ENCODE measurements at regions not wholly inside any gene's neighbourhood (a gene's known extent, or its start where the extent isn't known, plus 50 kb on each side); places are given as distances from the start of the nearest gene placed in this dataset.
"Not testable (repeated sequence)": the region's sequence is repeated elsewhere in the genome, so short reads cannot be mapped to it uniquely, and the experiment has no call there.

DNA sequence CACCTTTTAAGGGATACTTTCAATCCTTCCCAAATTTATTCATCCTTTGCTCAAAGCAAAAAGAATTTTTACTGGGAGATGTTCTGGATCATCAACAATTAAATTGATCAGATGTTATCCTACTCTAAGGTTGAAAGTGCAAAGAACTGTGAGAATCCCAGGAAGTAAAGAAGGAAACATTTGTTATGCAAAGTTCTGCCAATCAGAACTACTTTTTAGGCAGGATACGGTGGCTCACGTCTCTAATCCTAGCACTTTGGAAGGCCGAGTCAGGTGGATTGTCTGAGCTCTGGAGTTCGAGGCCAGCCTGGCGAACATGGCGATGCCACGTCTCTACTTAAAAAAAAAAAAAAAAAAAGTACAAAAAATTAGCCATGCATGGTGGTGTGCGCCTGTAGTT is 882.3 kb downstream of the DIAPH3 start (continued):
- TF ChIP-seq, protein P1, sequence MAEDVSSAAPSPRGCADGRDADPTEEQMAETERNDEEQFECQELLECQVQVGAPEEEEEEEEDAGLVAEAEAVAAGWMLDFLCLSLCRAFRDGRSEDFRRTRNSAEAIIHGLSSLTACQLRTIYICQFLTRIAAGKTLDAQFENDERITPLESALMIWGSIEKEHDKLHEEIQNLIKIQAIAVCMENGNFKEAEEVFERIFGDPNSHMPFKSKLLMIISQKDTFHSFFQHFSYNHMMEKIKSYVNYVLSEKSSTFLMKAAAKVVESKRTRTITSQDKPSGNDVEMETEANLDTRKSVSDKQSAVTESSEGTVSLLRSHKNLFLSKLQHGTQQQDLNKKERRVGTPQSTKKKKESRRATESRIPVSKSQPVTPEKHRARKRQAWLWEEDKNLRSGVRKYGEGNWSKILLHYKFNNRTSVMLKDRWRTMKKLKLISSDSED (CRISPR knock-in tag; IDR thresholded peaks at IDR 0.05) = no peak

DNA sequence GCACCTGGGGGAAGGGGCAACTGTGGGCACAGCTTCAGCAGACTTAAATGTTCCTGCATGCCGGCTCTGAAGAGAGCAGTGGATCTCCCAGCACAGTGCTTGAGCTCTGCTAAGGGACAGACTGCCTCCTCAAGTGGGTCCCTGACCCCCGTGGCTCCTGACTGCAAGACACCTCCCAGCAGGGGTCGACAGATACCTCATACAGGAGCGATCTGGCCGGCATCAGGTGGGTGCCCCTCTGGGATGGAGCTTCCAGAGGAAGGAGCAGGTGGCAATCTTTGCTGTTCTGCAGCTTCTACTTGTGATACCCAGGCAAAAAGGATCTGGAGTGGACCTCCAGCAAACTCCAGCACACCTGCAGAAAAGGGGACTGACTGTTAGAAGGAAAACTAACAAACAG is 871.5 kb downstream of the DIAPH3 start:
- H3K9ac ChIP-seq (ENCODE audit: insufficient read depth, low read depth, low read length); FAIRE-seq; intact Hi-C loops (cut with micrococcal nuclease; ENCODE audit: unreplicated experiment); H3K36me3 ChIP-seq (replicated peaks in 1 of 2; ENCODE audit: control insufficient read depth in 1 of 2, insufficient read depth in 2 of 2, low read length in 2 of 2); DNase-seq (ENCODE audit: low spot score); H3K27me3 ChIP-seq (ENCODE audit: control insufficient read depth in 1 of 2, insufficient read depth in 2 of 2, low read length in 2 of 2); H4K20me1 ChIP-seq (ENCODE audit: insufficient read depth, low read length); H3K79me2 ChIP-seq (ENCODE audit: insufficient read depth, low read length); H3K4me3 ChIP-seq (replicated peaks in 1 of 3; ENCODE audit: insufficient read depth in 1 of 3, low read depth in 2 of 3, low read length in 3 of 3); H3K4me1 ChIP-seq (ENCODE audit: insufficient read depth, low read length); H2AFZ ChIP-seq (ENCODE audit: low read length); BruUV-seq (replicated peaks); CTCF ChIA-PET (ENCODE audit: low intra/inter-chr PET ratio, low total read pairs); H3K9me3 ChIP-seq (ENCODE audit: low read length); POLR2A ChIA-PET; in situ Hi-C loops (cut with HindIII; ENCODE audit: extremely low pct_ligation_motif_present, low pct_unique_long_range_greater_than_20kb); H3K27ac ChIP-seq (ENCODE audit: extremely low read length, insufficient read depth, low read length); ATAC-seq; H3K4me2 ChIP-seq (ENCODE audit: low read depth, low read length): not testable (repeated sequence)
- WGBS (ENCODE audit: low lambda C conversion rate) = 0% methylated on average over 2 of the region's 5 CpGs

DNA sequence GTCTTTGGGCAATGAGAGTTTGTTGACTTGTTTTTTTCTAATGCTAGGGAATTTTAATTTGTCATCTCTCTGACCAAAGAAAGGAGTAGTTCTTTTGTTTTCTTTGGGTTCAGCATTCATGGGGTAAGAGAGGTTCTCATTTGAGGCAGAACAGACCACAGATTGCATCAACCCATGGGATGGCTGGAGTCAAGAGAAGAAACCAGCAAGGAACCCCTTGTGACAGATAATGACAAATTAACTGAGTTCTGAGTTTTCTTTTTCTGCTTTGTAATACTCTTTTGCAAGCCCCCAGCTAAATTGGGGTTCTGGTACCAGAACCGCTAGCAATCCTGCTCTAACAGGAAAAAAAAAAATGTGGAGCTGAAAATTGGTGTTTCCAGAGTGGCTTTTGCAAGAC is 864.1 kb downstream of the DIAPH3 start:
- no peak overlapping the region for H3K27ac ChIP-seq (ENCODE audit: extremely low read length, insufficient read depth, low read length)
- ChIA-PET POLR2A (no interaction called here), CTCF (ENCODE audit: low intra/inter-chr PET ratio, low total read pairs) (no interaction called here)
- no peak overlapping the region for H2AFZ ChIP-seq (ENCODE audit: low read length)
- H3K36me3 ChIP-seq (replicated peaks in 1 of 2; ENCODE audit: control insufficient read depth in 1 of 2, insufficient read depth in 2 of 2, low read length in 2 of 2) = no peaks in the 10 kb centered on the region
- BruUV-seq (replicated peaks) = no TSS peak
- no peaks in the 10 kb centered on the region for H3K4me1 ChIP-seq (ENCODE audit: insufficient read depth, low read length)
- FAIRE-seq = no peak
- ATAC-seq = no peak
- in situ Hi-C loops (cut with HindIII; ENCODE audit: extremely low pct_ligation_motif_present, low pct_unique_long_range_greater_than_20kb) (no loop called here), intact Hi-C loops (cut with micrococcal nuclease; ENCODE audit: unreplicated experiment) (no loop called here)
- H3K9ac ChIP-seq (ENCODE audit: insufficient read depth, low read depth, low read length) = no peak overlapping the region
- no peak overlapping the region for H3K4me2 ChIP-seq (ENCODE audit: low read depth, low read length)
- no peaks in the 10 kb centered on the region for H3K79me2 ChIP-seq (ENCODE audit: insufficient read depth, low read length)
- no peaks in the 10 kb centered on the region for H3K27me3 ChIP-seq (ENCODE audit: control insufficient read depth in 1 of 2, insufficient read depth in 2 of 2, low read length in 2 of 2)
- DNase-seq (ENCODE audit: low spot score) = no peak
- no peak overlapping the region for H3K4me3 ChIP-seq (replicated peaks in 1 of 3; ENCODE audit: insufficient read depth in 1 of 3, low read depth in 2 of 3, low read length in 3 of 3)
- H4K20me1 ChIP-seq (ENCODE audit: insufficient read depth, low read length) = no peaks in the 10 kb centered on the region
- 0% methylated on average over 1 of the region's 1 CpG for WGBS (ENCODE audit: low lambda C conversion rate)
- H3K9me3 ChIP-seq (ENCODE audit: low read length) = no peaks in the 10 kb centered on the region
- TF ChIP-seq FOXP1 (IDR thresholded peaks at IDR 0.05) = no peak
- TF ChIP-seq FOXP1 (CRISPR knock-in tag; IDR thresholded peaks at IDR 0.05) = no peak
- TF ChIP-seq SRSF1 (optimal IDR thresholded peaks at IDR 0.05; ENCODE audit: low read depth, low read length) = no peak
- no peak for TF ChIP-seq NFYB (CRISPR knock-in tag; IDR thresholded peaks at IDR 0.05)
- TF ChIP-seq ATRX (CRISPR knock-in tag; IDR thresholded peaks at IDR 0.05; ENCODE audit: borderline replicate concordance) = no peak
- no peak for TF ChIP-seq SIN3A (IDR thresholded peaks at IDR 0.05; ENCODE audit: borderline replicate concordance, low read depth, low read length)
- TF ChIP-seq TGIF2 (CRISPR knock-in tag; IDR thresholded peaks at IDR 0.05) = no peak
- no peak for TF ChIP-seq GABPA (IDR thresholded peaks at IDR 0.05; ENCODE audit: low read depth, low read length)
- TF ChIP-seq GABPA (CRISPR knock-in tag; IDR thresholded peaks at IDR 0.05; ENCODE audit: low read depth) = no peak
- TF ChIP-seq, protein P2, sequence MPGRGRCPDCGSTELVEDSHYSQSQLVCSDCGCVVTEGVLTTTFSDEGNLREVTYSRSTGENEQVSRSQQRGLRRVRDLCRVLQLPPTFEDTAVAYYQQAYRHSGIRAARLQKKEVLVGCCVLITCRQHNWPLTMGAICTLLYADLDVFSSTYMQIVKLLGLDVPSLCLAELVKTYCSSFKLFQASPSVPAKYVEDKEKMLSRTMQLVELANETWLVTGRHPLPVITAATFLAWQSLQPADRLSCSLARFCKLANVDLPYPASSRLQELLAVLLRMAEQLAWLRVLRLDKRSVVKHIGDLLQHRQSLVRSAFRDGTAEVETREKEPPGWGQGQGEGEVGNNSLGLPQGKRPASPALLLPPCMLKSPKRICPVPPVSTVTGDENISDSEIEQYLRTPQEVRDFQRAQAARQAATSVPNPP (CRISPR knock-in tag; IDR thresholded peaks at IDR 0.05) = no peak
- TF ChIP-seq SIX4 (CRISPR knock-in tag; IDR thresholded peaks at IDR 0.05) = no peak
- no peak for TF ChIP-seq ZNF124 (CRISPR knock-in tag; IDR thresholded peaks at IDR 0.05)
- no peak for TF ChIP-seq ZNF484 (CRISPR knock-in tag; IDR thresholded peaks at IDR 0.05; ENCODE audit: borderline replicate concordance, low read depth)
- no peak for TF ChIP-seq TOPORS (CRISPR knock-in tag; IDR thresholded peaks at IDR 0.05)
- no peak for TF ChIP-seq HDAC6 (IDR thresholded peaks at IDR 0.05; ENCODE audit: low read depth, low read length)
- no peak for TF ChIP-seq ELF1 (CRISPR knock-in tag; IDR thresholded peaks at IDR 0.05)
- TF ChIP-seq ZNF205 (CRISPR knock-in tag; IDR thresholded peaks at IDR 0.05) = no peak
- no peak for TF ChIP-seq ZNF543 (CRISPR knock-in tag; IDR thresholded peaks at IDR 0.05)
- TF ChIP-seq ZSCAN12 (CRISPR knock-in tag; IDR thresholded peaks at IDR 0.05) = no peak

All from HepG2 (cell line).